ENCODE measurements at regions not wholly inside any gene's neighbourhood (a gene's known extent, or its start where the extent isn't known, plus 50 kb on each side); places are given as distances from the start of the nearest gene placed in this dataset.

GRCh38 chr12:71335151-71335962, 104.2 kb upstream of the LGR5 start:
- in situ Hi-C loops (cut with MboI; ENCODE audit: low sequenced_read_pairs in 4 of 4) (no loop called here), intact Hi-C loops (cut with DNase I; ENCODE audit: low total_unique reads) (no loop called here)

GRCh38 chr12:71333418-71333817, 106.2 kb upstream of the LGR5 start:
- Histone ChIP-seq H3K4me1 (no peaks in the 10 kb centered on the region), H3K4me3 (no peak overlapping the region), H3K36me3 (no peaks in the 10 kb centered on the region), H3K27me3 (no peaks in the 10 kb centered on the region), H3K27ac (no peak overlapping the region), H3K9me3 (no peaks in the 10 kb centered on the region)
- in situ Hi-C loops (cut with MboI; ENCODE audit: low sequenced_read_pairs in 4 of 4) (no loop called here), intact Hi-C loops (cut with DNase I; ENCODE audit: low total_unique reads) (no loop called here)
- no peak for ATAC-seq
- TF ChIP-seq CTCF (IDR thresholded peaks at IDR 0.05 in 4 of 5, conservative IDR thresholded peaks at IDR 0.05 in 1 of 5) (no peak), POLR2A (IDR thresholded peaks at IDR 0.05) (no peak)
- no peak for DNase-seq

More at GRCh38 chr12:71335151-71335962, 104.2 kb upstream of the LGR5 start:
- H3K4me3 ChIP-seq = no peak overlapping the region
- no peaks in the 10 kb centered on the region for H3K4me1 ChIP-seq
- no peaks in the 10 kb centered on the region for H3K36me3 ChIP-seq
- H3K27ac ChIP-seq = no peak overlapping the region
- ATAC-seq (no peak), DNase-seq (no peak)
- no peaks in the 10 kb centered on the region for H3K27me3 ChIP-seq
- no peaks in the 10 kb centered on the region for H3K9me3 ChIP-seq
- TF ChIP-seq POLR2A (IDR thresholded peaks at IDR 0.05) (no peak), CTCF (IDR thresholded peaks at IDR 0.05 in 4 of 5, conservative IDR thresholded peaks at IDR 0.05 in 1 of 5) (no peak)

GRCh38 chr12:71329956-71330355, 109.6 kb upstream of the LGR5 start:
- ATAC-seq = no peak
- Histone ChIP-seq H3K36me3 (no peaks in the 10 kb centered on the region), H3K27me3 (no peaks in the 10 kb centered on the region), H3K4me1 (no peaks in the 10 kb centered on the region), H3K9me3 (no peaks in the 10 kb centered on the region), H3K27ac (no peak overlapping the region), H3K4me3 (no peak overlapping the region)
- DNase-seq = no peak
- in situ Hi-C loops (cut with MboI; ENCODE audit: low sequenced_read_pairs in 4 of 4) = no loop called here
- intact Hi-C loops (cut with DNase I; ENCODE audit: low total_unique reads) = no loop called here
- no peak for TF ChIP-seq CTCF (IDR thresholded peaks at IDR 0.05 in 4 of 5, conservative IDR thresholded peaks at IDR 0.05 in 1 of 5)
- TF ChIP-seq POLR2A (IDR thresholded peaks at IDR 0.05) = no peak

- Histone ChIP-seq H3K27me3 (no peaks in the 10 kb centered on the region), H3K27ac (no peak overlapping the region), H3K4me1 (no peaks in the 10 kb centered on the region), H3K36me3 (no peaks in the 10 kb centered on the region), H3K9me3 (peaks cover 0 to 19% (median 0%) of the 10 kb centered on the region in 3 donors), H3K4me3 (no peak overlapping the region)
- no peak for DNase-seq
- in situ Hi-C loops (cut with MboI; ENCODE audit: low sequenced_read_pairs in 4 of 4) = no loop called here
- intact Hi-C loops (cut with DNase I; ENCODE audit: low total_unique reads) = no loop called here
- ATAC-seq = no peak
- TF ChIP-seq POLR2A (IDR thresholded peaks at IDR 0.05) (no peak), CTCF (IDR thresholded peaks at IDR 0.05 in 4 of 5, conservative IDR thresholded peaks at IDR 0.05 in 1 of 5) (no peak)
These were observed 118.1 kb upstream of the LGR5 start for GRCh38 chr12:71321531-71321930.

Measured in gastrocnemius medialis (tissue), 4 donors.